Thymus (tissue), 11 donors: ENCODE measurements at regions not wholly inside any gene's neighbourhood (a gene's known extent, or its start where the extent isn't known, plus 50 kb on each side); places are given as distances from the start of the nearest gene placed in this dataset.

ENCODE experiments used
- DNase-seq, 9 donors: peaks; one replicate each; pipeline ENCODE4 v3.0.0-alpha.2; 2013; ENCODE audit warnings: low spot score in 9 of 9, low read depth in 6 of 9, missing footprints in 1 of 9
- H3K27ac ChIP-seq, 2 donors: one replicate each; pipeline ENCODE4 v1.5.1; 2013; ENCODE audit warnings: control low read depth in 1 of 2, low read depth in 1 of 2, low read length in 1 of 2, mild to moderate bottlenecking in 1 of 2, moderate library complexity in 1 of 2
- H3K27me3 ChIP-seq, 2 donors: one replicate each; pipeline ENCODE4 v1.5.1; 2013; ENCODE audit warnings: low read length in 1 of 2; ENCODE audit not compliant: control insufficient read depth in 2 of 2, insufficient read depth in 1 of 2
- H3K36me3 ChIP-seq, 2 donors: one replicate each; pipeline ENCODE4 v1.5.1; 2013; ENCODE audit warnings: low read length in 1 of 2, mild to moderate bottlenecking in 1 of 2, moderate library complexity in 1 of 2; ENCODE audit not compliant: control insufficient read depth in 2 of 2, insufficient read depth in 2 of 2
- H3K4me1 ChIP-seq, 2 donors: one replicate each; pipeline ENCODE4 v1.5.1; 2013; ENCODE audit warnings: low read length in 2 of 2; ENCODE audit not compliant: control insufficient read depth in 2 of 2, insufficient read depth in 2 of 2
- H3K4me3 ChIP-seq, 2 donors: one replicate each; pipeline ENCODE4 v1.5.1; 2013; ENCODE audit warnings: low read length in 2 of 2, control low read depth in 1 of 2, mild to moderate bottlenecking in 1 of 2
- H3K9me3 ChIP-seq, 2 donors: one replicate each; pipeline ENCODE4 v1.5.1; 2013; ENCODE audit warnings: low read length in 1 of 2, mild to moderate bottlenecking in 1 of 2; ENCODE audit not compliant: control insufficient read depth in 2 of 2, insufficient read depth in 1 of 2
- WGBS: extraction: QIAGEN DNeasy Blood & Tissue Kit; methylation state at CpG from one replicate; pipeline ENCODE4 v1.1.7; 2013; 5-methylcytosine and 5-hydroxymethylcytosine counted together
- donor health status: healthy.

DNA sequence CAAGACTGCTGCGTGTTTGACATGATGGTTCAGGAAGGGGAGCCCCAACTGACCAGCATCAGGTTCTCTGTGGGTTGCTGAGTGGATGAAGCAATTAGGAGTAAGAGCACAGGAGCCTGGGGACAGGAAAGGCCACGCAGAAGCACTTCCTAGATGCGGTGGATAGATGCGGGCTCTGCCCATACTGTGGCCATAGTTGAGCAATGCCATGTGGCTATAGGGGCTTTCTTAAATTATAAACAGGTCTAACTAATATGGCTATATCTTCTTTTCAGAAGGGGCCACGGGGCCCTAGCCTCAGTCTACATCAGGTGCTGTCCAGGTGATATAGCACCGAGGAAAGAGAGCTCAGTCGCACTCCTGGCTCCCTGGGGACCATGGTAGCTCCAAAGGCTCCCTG is 198.6 kb downstream of the GADD45G start:
- Histone ChIP-seq H3K4me1 (peaks cover 0 to 8% of the 10 kb centered on the region in 2 donors), H3K27me3 (peaks cover 0 to 2% of the 10 kb centered on the region in 2 donors), H3K9me3 (no peaks in the 10 kb centered on the region), H3K36me3 (no peaks in the 10 kb centered on the region), H3K4me3 (no peak overlapping the region), H3K27ac (no peak overlapping the region)
- DNase-seq = no peak
- WGBS = 93% methylated on average over 7 of the region's 7 CpGs

GRCh38 chr9:89804766-89805531 is 200.1 kb downstream of the GADD45G start:
- H3K27ac ChIP-seq = no peak overlapping the region
- 87% methylated on average over 8 of the region's 8 CpGs for WGBS

GRCh38 chr9:89805571-89806292 is 200.9 kb downstream of the GADD45G start:
- no peaks in the 10 kb centered on the region for H3K9me3 ChIP-seq
- H3K4me3 ChIP-seq = no peak overlapping the region
- H3K27me3 ChIP-seq = peaks cover 0 to 2% of the 10 kb centered on the region in 2 donors
- no peak for DNase-seq
- 93% methylated on average over 10 of the region's 10 CpGs for WGBS
- no peak overlapping the region for H3K27ac ChIP-seq
- H3K36me3 ChIP-seq = no peaks in the 10 kb centered on the region
- peaks cover 0 to 17% of the 10 kb centered on the region in 2 donors for H3K4me1 ChIP-seq

More at GRCh38 chr9:89804766-89805531, 200.1 kb downstream of the GADD45G start:
- no peak for DNase-seq
- H3K9me3 ChIP-seq = no peaks in the 10 kb centered on the region
- H3K4me3 ChIP-seq = no peak overlapping the region
- H3K27me3 ChIP-seq = peaks cover 0 to 2% of the 10 kb centered on the region in 2 donors
- peaks cover 0 to 14% of the 10 kb centered on the region in 2 donors for H3K4me1 ChIP-seq
- no peaks in the 10 kb centered on the region for H3K36me3 ChIP-seq

GRCh38 chr9:89806371-89807100 is 201.7 kb downstream of the GADD45G start:
- WGBS = 97% methylated on average over 4 of the region's 4 CpGs

GRCh38 chr9:89807101-89807395 is 202.2 kb downstream of the GADD45G start:
- no peaks in the 10 kb centered on the region for H3K9me3 ChIP-seq
- no peak overlapping the region for H3K4me3 ChIP-seq
- no peak for DNase-seq
- H3K27ac ChIP-seq = no peak overlapping the region
- WGBS = 98% methylated on average over 5 of the region's 5 CpGs
- H3K4me1 ChIP-seq = peaks cover 6 to 30% of the 10 kb centered on the region in 2 donors
- no peaks in the 10 kb centered on the region for H3K36me3 ChIP-seq
- peaks cover 0 to 2% of the 10 kb centered on the region in 2 donors for H3K27me3 ChIP-seq

More at GRCh38 chr9:89806371-89807100, 201.7 kb downstream of the GADD45G start:
- Histone ChIP-seq H3K27me3 (peaks cover 0 to 2% of the 10 kb centered on the region in 2 donors), H3K27ac (no peak overlapping the region), H3K4me1 (peaks cover 5 to 25% of the 10 kb centered on the region in 2 donors), H3K4me3 (no peak overlapping the region), H3K36me3 (no peaks in the 10 kb centered on the region), H3K9me3 (no peaks in the 10 kb centered on the region)
- DNase-seq = no peak

GRCh38 chr9:89807682-89808075 is 202.9 kb downstream of the GADD45G start:
- Histone ChIP-seq H3K4me1 (peaks cover 11 to 37% of the 10 kb centered on the region in 2 donors), H3K27me3 (peaks cover 0 to 5% of the 10 kb centered on the region in 2 donors), H3K36me3 (no peaks in the 10 kb centered on the region), H3K9me3 (no peaks in the 10 kb centered on the region), H3K27ac (no peak overlapping the region), H3K4me3 (no peak overlapping the region)
- DNase-seq = no peak
- WGBS = 94% methylated on average over 2 of the region's 2 CpGs

GRCh38 chr9:89808076-89808755 is 203.4 kb downstream of the GADD45G start:
- Histone ChIP-seq H3K9me3 (no peaks in the 10 kb centered on the region), H3K4me1 (peaks cover 15 to 39% of the 10 kb centered on the region in 2 donors), H3K4me3 (no peak overlapping the region), H3K27ac (no peak overlapping the region), H3K27me3 (peaks cover 0 to 5% of the 10 kb centered on the region in 2 donors), H3K36me3 (no peaks in the 10 kb centered on the region)
- WGBS = 90% methylated on average over 13 of the region's 13 CpGs
- DNase-seq = no peak

DNA sequence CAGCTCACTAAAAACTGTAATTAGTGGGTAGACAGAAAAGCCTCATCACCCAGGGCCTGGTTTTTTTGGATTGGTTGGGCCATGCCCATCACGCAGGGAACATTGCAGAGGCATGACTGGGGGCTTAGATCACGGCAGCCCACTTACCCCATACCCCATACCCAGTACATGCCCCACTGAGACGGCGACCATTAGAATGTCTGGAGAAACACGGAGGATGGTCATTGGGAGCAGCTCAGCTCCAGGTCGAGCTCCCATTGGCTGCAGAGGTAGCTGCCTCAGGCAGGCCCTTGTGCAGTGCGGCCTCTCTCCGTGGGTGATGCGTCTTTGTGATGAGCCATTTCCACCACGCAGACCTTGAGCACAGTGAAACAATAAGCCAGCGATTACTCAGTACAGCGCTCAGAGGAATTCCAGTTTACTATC is 204.0 kb downstream of the GADD45G start:
- H3K4me1 ChIP-seq = peaks cover 20 to 40% of the 10 kb centered on the region in 2 donors
- no peaks in the 10 kb centered on the region for H3K9me3 ChIP-seq
- WGBS = 98% methylated on average over 12 of the region's 12 CpGs
- no peak overlapping the region for H3K27ac ChIP-seq
- H3K27me3 ChIP-seq = peaks cover 0 to 3% of the 10 kb centered on the region in 2 donors
- no peak overlapping the region for H3K4me3 ChIP-seq
- H3K36me3 ChIP-seq = no peaks in the 10 kb centered on the region
- no peak for DNase-seq
